ENCODE measurements at regions not wholly inside any gene's neighbourhood (a gene's known extent, or its start where the extent isn't known, plus 50 kb on each side); places are given as distances from the start of the nearest gene placed in this dataset.
"Not testable (repeated sequence)": the region's sequence is repeated elsewhere in the genome, so short reads cannot be mapped to it uniquely, and the experiment has no call there.

GRCh38 chr11:49377978-49378377 is 169.6 kb upstream of the FOLH1 start:
- ChIA-PET CTCF (no interaction called here), POLR2A (no interaction called here)
- TF ChIP-seq ZNF785 (tag by site-specific recombination; IDR thresholded peaks at IDR 0.05) (no peak), ZNF174 (tag by site-specific recombination; IDR thresholded peaks at IDR 0.05) (no peak), ZNF658 (tag by site-specific recombination; IDR thresholded peaks at IDR 0.05) (no peak), ZSCAN30 (tag by site-specific recombination; IDR thresholded peaks at IDR 0.05) (no peak), KLF1 (tag by site-specific recombination; IDR thresholded peaks at IDR 0.05) (no peak), ZNF350 (tag by site-specific recombination; IDR thresholded peaks at IDR 0.05) (no peak), ZNF423 (tag by site-specific recombination; IDR thresholded peaks at IDR 0.05) (no peak), KLF9 (tag by site-specific recombination; IDR thresholded peaks at IDR 0.05; ENCODE audit: low read depth) (no peak), ZNF76 (tag by site-specific recombination; IDR thresholded peaks at IDR 0.05; ENCODE audit: borderline replicate concordance, low read depth) (no peak), ZNF341 (tag by site-specific recombination; IDR thresholded peaks at IDR 0.05; ENCODE audit: low read depth) (no peak), ZNF23 (tag by site-specific recombination; IDR thresholded peaks at IDR 0.05; ENCODE audit: borderline replicate concordance) (no peak), ZSCAN4 (tag by site-specific recombination; IDR thresholded peaks at IDR 0.05) (no peak), ZNF513 (tag by site-specific recombination; IDR thresholded peaks at IDR 0.05) (no peak), ZNF521 (tag by site-specific recombination; IDR thresholded peaks at IDR 0.05) (no peak), ZNF639 (tag by site-specific recombination; IDR thresholded peaks at IDR 0.05) (no peak)
- no peaks in the 10 kb centered on the region for H3K4me1 ChIP-seq (ENCODE audit: control insufficient read depth, insufficient read depth, low read length)
- no peak overlapping the region for H3K27ac ChIP-seq (ENCODE audit: extremely low read depth, low read depth, low read length)
- no peak overlapping the region for H3K4me3 ChIP-seq (ENCODE audit: low read depth, low read length)
- H3K9me3 ChIP-seq (ENCODE audit: control insufficient read depth, insufficient read depth, low read depth, low read length), result no peaks in the 10 kb centered on the region
- H3K36me3 ChIP-seq (ENCODE audit: control insufficient read depth in 2 of 2, insufficient read depth in 1 of 2, low read length in 2 of 2), result no peaks in the 10 kb centered on the region

- POLR2A ChIA-PET; H3K4me3 ChIP-seq (ENCODE audit: low read depth, low read length); H3K36me3 ChIP-seq (ENCODE audit: control insufficient read depth in 2 of 2, insufficient read depth in 1 of 2, low read length in 2 of 2); H3K27ac ChIP-seq (ENCODE audit: extremely low read depth, low read depth, low read length); H3K4me1 ChIP-seq (ENCODE audit: control insufficient read depth, insufficient read depth, low read length); CTCF ChIA-PET; H3K9me3 ChIP-seq (ENCODE audit: control insufficient read depth, insufficient read depth, low read depth, low read length): not testable (repeated sequence)
These were observed 165.5 kb upstream of the FOLH1 start for GRCh38 chr11:49373866-49374265.

- H3K4me1 ChIP-seq (ENCODE audit: control insufficient read depth, insufficient read depth, low read length); H3K4me3 ChIP-seq (ENCODE audit: low read depth, low read length); H3K9me3 ChIP-seq (ENCODE audit: control insufficient read depth, insufficient read depth, low read depth, low read length); H3K36me3 ChIP-seq (ENCODE audit: control insufficient read depth in 2 of 2, insufficient read depth in 1 of 2, low read length in 2 of 2); POLR2A ChIA-PET; CTCF ChIA-PET; H3K27ac ChIP-seq (ENCODE audit: extremely low read depth, low read depth, low read length): not testable (repeated sequence)
These were observed 165.0 kb upstream of the FOLH1 start for GRCh38 chr11:49373385-49373784.

GRCh38 chr11:49372137-49372536 is 163.7 kb upstream of the FOLH1 start:
- H3K27ac ChIP-seq (ENCODE audit: extremely low read depth, low read depth, low read length); H3K9me3 ChIP-seq (ENCODE audit: control insufficient read depth, insufficient read depth, low read depth, low read length); POLR2A ChIA-PET; H3K36me3 ChIP-seq (ENCODE audit: control insufficient read depth in 2 of 2, insufficient read depth in 1 of 2, low read length in 2 of 2); H3K4me3 ChIP-seq (ENCODE audit: low read depth, low read length); H3K4me1 ChIP-seq (ENCODE audit: control insufficient read depth, insufficient read depth, low read length): not testable (repeated sequence)
- CTCF ChIA-PET, result interaction anchor here (0.6 kb wide), 1 partner anchor 134 kb away, joined by 4 read pairs; no protein-coding TSS in a partner anchor

GRCh38 chr11:49368556-49368955 is 160.2 kb upstream of the FOLH1 start:
- H3K4me1 ChIP-seq (ENCODE audit: control insufficient read depth, insufficient read depth, low read length); CTCF ChIA-PET; H3K27ac ChIP-seq (ENCODE audit: extremely low read depth, low read depth, low read length); H3K4me3 ChIP-seq (ENCODE audit: low read depth, low read length); H3K36me3 ChIP-seq (ENCODE audit: control insufficient read depth in 2 of 2, insufficient read depth in 1 of 2, low read length in 2 of 2); POLR2A ChIA-PET; H3K9me3 ChIP-seq (ENCODE audit: control insufficient read depth, insufficient read depth, low read depth, low read length): not testable (repeated sequence)

- H3K27ac ChIP-seq (ENCODE audit: extremely low read depth, low read depth, low read length); H3K36me3 ChIP-seq (ENCODE audit: control insufficient read depth in 2 of 2, insufficient read depth in 1 of 2, low read length in 2 of 2); H3K4me3 ChIP-seq (ENCODE audit: low read depth, low read length); H3K9me3 ChIP-seq (ENCODE audit: control insufficient read depth, insufficient read depth, low read depth, low read length); CTCF ChIA-PET; POLR2A ChIA-PET; H3K4me1 ChIP-seq (ENCODE audit: control insufficient read depth, insufficient read depth, low read length): not testable (repeated sequence)
These were observed 157.0 kb upstream of the FOLH1 start for GRCh38 chr11:49365375-49365774.

GRCh38 chr11:49362994-49363393 is 154.6 kb upstream of the FOLH1 start:
- H3K36me3 ChIP-seq (ENCODE audit: control insufficient read depth in 2 of 2, insufficient read depth in 1 of 2, low read length in 2 of 2); POLR2A ChIA-PET; H3K27ac ChIP-seq (ENCODE audit: extremely low read depth, low read depth, low read length); H3K4me3 ChIP-seq (ENCODE audit: low read depth, low read length); H3K9me3 ChIP-seq (ENCODE audit: control insufficient read depth, insufficient read depth, low read depth, low read length); H3K4me1 ChIP-seq (ENCODE audit: control insufficient read depth, insufficient read depth, low read length): not testable (repeated sequence)
- CTCF ChIA-PET, result interaction anchor here (0.7 kb wide), 1 partner anchor 10 kb away, joined by 3 read pairs; no protein-coding TSS in a partner anchor

Data from HEK293 (cell line).